Endothelial cell of umbilical vein (primary cell): ENCODE measurements at regions not wholly inside any gene's neighbourhood (a gene's known extent, or its start where the extent isn't known, plus 50 kb on each side); places are given as distances from the start of the nearest gene placed in this dataset.

Source experiments
- BruUV-seq: library from RNA; stranded (reverse); fragments of 400-500 nt; replicated peaks from 2 replicates; lab custom pipeline; 2021; lab: Mats Ljungman, UMichigan
- CTCF ChIA-PET: fragments of 300-600, 350-600 bp; sonication (Branson Sonifier 250); formaldehyde crosslinking; loops from one replicate; lab custom pipeline; 2021; ENCODE audit warnings: antibody characterized with exemption, inconsistent platforms; lab: Charles Lee
- POLR2A ChIA-PET: fragments of 300-600, 350-600 bp; sonication (Branson Sonifier 250); formaldehyde crosslinking; loops from one replicate; lab custom pipeline; 2021; ENCODE audit warnings: antibody characterized with exemption, inconsistent platforms; lab: Charles Lee
- DNase-seq: peaks from one replicate; pipeline ENCODE4 v3.0.0-alpha.2; 2011; ENCODE audit warnings: low read depth, low spot score
- FAIRE-seq: peaks from 2 replicates; lab custom pipeline; 2011; peaks lifted over from hg19 to GRCh38; lab: Jason Lieb, UNC
- H2AFZ ChIP-seq: 2 replicates; pipeline ENCODE4 v1.6.0; 2012; ENCODE audit warnings: low read depth, low read length, control low read depth, inconsistent platforms
- H3K27ac ChIP-seq: 2 replicates; pipeline ENCODE4 v1.5.1; 2011; ENCODE audit warnings: low read depth, mild to moderate bottlenecking, control low read depth, low read length, moderate library complexity; ENCODE audit not compliant: insufficient read depth
- H3K27me3 ChIP-seq, 2 experiments: 2 replicates each; pipeline versions ENCODE4 v1.6.0 to v1.6.1; 2011; ENCODE audit warnings: low read length in 2 of 2, mixed read lengths in 1 of 2; ENCODE audit not compliant: control insufficient read depth in 2 of 2, insufficient read depth in 2 of 2
- H3K36me3 ChIP-seq, 2 experiments: 2 replicates in 1 of 2; 3 replicates in 1 of 2; pipeline ENCODE4 v1.5.1; 2011; ENCODE audit warnings: low read length in 2 of 2, mild to moderate bottlenecking in 1 of 2, moderate library complexity in 1 of 2; ENCODE audit not compliant: control insufficient read depth in 2 of 2, insufficient read depth in 2 of 2; ENCODE audit errors: extremely low read depth in 1 of 2
- H3K4me1 ChIP-seq: 3 replicates; pipeline ENCODE4 v1.5.1; 2011; ENCODE audit warnings: mild to moderate bottlenecking, low read length; ENCODE audit not compliant: control insufficient read depth, insufficient read depth; ENCODE audit errors: extremely low read depth
- H3K4me2 ChIP-seq: 2 replicates; pipeline ENCODE4 v1.6.1; 2011; ENCODE audit warnings: low read length, control low read depth, mixed read lengths; ENCODE audit not compliant: insufficient read depth
- H3K4me3 ChIP-seq, 3 experiments: fragments of 200-600 bp in 1 of 3; sonication (generic), shearing (Covaris generic) in 1 of 3; replicated peaks in 1 of 3; 2 replicates each; pipeline ENCODE4 v1.5.1; 2011 to 2016; ENCODE audit warnings: control low read depth in 3 of 3, low read length in 3 of 3, mild to moderate bottlenecking in 2 of 3, inconsistent platforms in 1 of 3, low read depth in 1 of 3, moderate library complexity in 1 of 3; ENCODE audit not compliant: insufficient read depth in 1 of 3
- H3K79me2 ChIP-seq: 2 replicates; pipeline ENCODE4 v1.6.0; 2012; ENCODE audit warnings: low read length, inconsistent platforms; ENCODE audit not compliant: control insufficient read depth, insufficient read depth
- H3K9ac ChIP-seq: replicated peaks from 2 replicates; pipeline ENCODE3; 2011; ENCODE audit warnings: low read length, control low read depth; ENCODE audit not compliant: insufficient read depth; ENCODE audit errors: extremely low read depth
- H3K9me1 ChIP-seq: replicated peaks from 3 replicates; pipeline ENCODE4 v1.6.0; 2011; ENCODE audit warnings: mild to moderate bottlenecking, low read length; ENCODE audit not compliant: control insufficient read depth, insufficient read depth; ENCODE audit errors: extremely low read depth
- H3K9me3 ChIP-seq: replicated peaks from 2 replicates; pipeline ENCODE4 v1.5.1; 2012; ENCODE audit warnings: low read length, inconsistent platforms; ENCODE audit not compliant: control insufficient read depth, insufficient read depth
- H4K20me1 ChIP-seq: replicated peaks from 2 replicates; pipeline ENCODE3; 2011; ENCODE audit warnings: mild to moderate bottlenecking, low read length; ENCODE audit not compliant: control insufficient read depth, insufficient read depth; ENCODE audit errors: extremely low read depth
- EZH2 ChIP-seq: IDR thresholded peaks from 2 replicates; pipeline ENCODE4 v1.6.1; 2012; ENCODE audit warnings: borderline replicate concordance, low read depth, mild to moderate bottlenecking, moderate library complexity, low read length, inconsistent platforms; ENCODE audit not compliant: severe bottlenecking
- FOS ChIP-seq: IDR thresholded peaks from 2 replicates; pipeline ENCODE4 v1.6.1; 2011; ENCODE audit warnings: mild to moderate bottlenecking, low read length, moderate library complexity, borderline replicate concordance; ENCODE audit not compliant: insufficient read depth
- GATA2 ChIP-seq: IDR thresholded peaks from 2 replicates; pipeline ENCODE4 v1.7.0; 2011; ENCODE audit warnings: low read depth, mild to moderate bottlenecking, moderate library complexity, mixed read lengths, low read length; ENCODE audit not compliant: insufficient read length, insufficient read depth
- JUN ChIP-seq: IDR thresholded peaks from 2 replicates; pipeline ENCODE4 v1.6.1; 2011; ENCODE audit warnings: borderline replicate concordance, low read depth; ENCODE audit not compliant: insufficient read length, insufficient read depth
- MAX ChIP-seq: IDR thresholded peaks from 2 replicates; pipeline ENCODE4 v1.6.1; 2011; ENCODE audit not compliant: insufficient read depth, insufficient read length
- MYC ChIP-seq: IDR thresholded peaks from one replicate; pipeline ENCODE4 v1.6.1; 2011; ENCODE audit warnings: mild to moderate bottlenecking, low read depth, low read length
- POLR2A ChIP-seq: IDR thresholded peaks from 2 replicates; pipeline ENCODE4 v1.6.1; 2012; ENCODE audit warnings: low read depth, mild to moderate bottlenecking, control low read depth, low read length
- POLR2AphosphoS5 ChIP-seq: IDR thresholded peaks from 2 replicates; pipeline ENCODE4 v1.6.1; 2012; ENCODE audit warnings: low read depth, mild to moderate bottlenecking, control low read depth, low read length, moderate library complexity; ENCODE audit not compliant: insufficient read depth
- dilution Hi-C: fragments of 300-500 bp; cut with MboI; formaldehyde crosslinking; loops from one replicate; pipeline ENCODE4 v1.15.0; 2019; ENCODE audit warnings: low sequenced_read_pairs; ENCODE audit not compliant: extremely low pct_ligation_motif_present
- intact Hi-C: fragments of 100-400 bp; cut with micrococcal nuclease; formaldehyde crosslinking; loops from one replicate; pipeline ENCODE4 v1.10.0; 2022
- TF ChIP-seq, protein P1 (sequence below), 2 donors: IDR thresholded peaks; 1 replicate in 1 of 2; 2 replicates in 1 of 2; pipeline ENCODE4 v1.5.1; 2011; ENCODE audit warnings: low read length in 2 of 2, mild to moderate bottlenecking in 2 of 2, moderate library complexity in 2 of 2, control low read depth in 1 of 2, inconsistent platforms in 1 of 2, low read depth in 1 of 2; ENCODE audit not compliant: insufficient read depth in 1 of 2; ENCODE audit errors: extremely low read depth in 1 of 2

DNA sequence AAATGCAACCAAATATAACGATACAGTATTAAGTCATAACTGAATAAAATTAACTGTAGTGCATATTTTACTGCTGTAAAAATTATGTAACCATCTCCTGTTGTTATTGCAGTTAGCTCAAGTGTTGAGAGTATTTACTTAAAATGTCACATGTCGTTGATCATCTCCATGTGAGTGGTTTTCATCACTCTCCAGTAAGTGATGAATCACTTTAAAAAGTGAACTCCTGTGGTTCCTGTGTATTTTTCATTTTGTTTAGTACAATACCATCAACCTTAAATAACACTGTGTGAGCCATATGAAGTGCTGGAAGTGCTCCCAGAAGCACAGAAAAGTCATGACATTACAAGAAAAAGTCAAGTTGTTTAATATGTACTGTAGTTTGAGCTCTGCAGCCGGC lies 104.7 kb upstream of the SLCO1B1 start:
- BruUV-seq = no TSS peak
- ChIA-PET POLR2A (no interaction called here), CTCF (no interaction called here)
- Histone ChIP-seq H3K79me2 (no peaks in the 10 kb centered on the region), H3K9me3 (no peaks in the 10 kb centered on the region), H3K4me2 (no peak overlapping the region), H3K9me1 (no peaks in the 10 kb centered on the region), H3K27me3 (no peaks in the 10 kb centered on the region), H3K4me1 (no peaks in the 10 kb centered on the region), H3K4me3 (no peak overlapping the region), H3K9ac (no peak overlapping the region), H2AFZ (no peak overlapping the region), H3K27ac (no peak overlapping the region), H4K20me1 (no peaks in the 10 kb centered on the region), H3K36me3 (no peaks in the 10 kb centered on the region)
- FAIRE-seq (no peak), DNase-seq (no peak)
- dilution Hi-C loops (no loop called here), intact Hi-C loops (no loop called here)
- TF ChIP-seq EZH2 = no peak
- TF ChIP-seq FOS = no peak
- TF ChIP-seq POLR2AphosphoS5 = no peak
- TF ChIP-seq, protein P1, sequence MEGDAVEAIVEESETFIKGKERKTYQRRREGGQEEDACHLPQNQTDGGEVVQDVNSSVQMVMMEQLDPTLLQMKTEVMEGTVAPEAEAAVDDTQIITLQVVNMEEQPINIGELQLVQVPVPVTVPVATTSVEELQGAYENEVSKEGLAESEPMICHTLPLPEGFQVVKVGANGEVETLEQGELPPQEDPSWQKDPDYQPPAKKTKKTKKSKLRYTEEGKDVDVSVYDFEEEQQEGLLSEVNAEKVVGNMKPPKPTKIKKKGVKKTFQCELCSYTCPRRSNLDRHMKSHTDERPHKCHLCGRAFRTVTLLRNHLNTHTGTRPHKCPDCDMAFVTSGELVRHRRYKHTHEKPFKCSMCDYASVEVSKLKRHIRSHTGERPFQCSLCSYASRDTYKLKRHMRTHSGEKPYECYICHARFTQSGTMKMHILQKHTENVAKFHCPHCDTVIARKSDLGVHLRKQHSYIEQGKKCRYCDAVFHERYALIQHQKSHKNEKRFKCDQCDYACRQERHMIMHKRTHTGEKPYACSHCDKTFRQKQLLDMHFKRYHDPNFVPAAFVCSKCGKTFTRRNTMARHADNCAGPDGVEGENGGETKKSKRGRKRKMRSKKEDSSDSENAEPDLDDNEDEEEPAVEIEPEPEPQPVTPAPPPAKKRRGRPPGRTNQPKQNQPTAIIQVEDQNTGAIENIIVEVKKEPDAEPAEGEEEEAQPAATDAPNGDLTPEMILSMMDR (IDR thresholded peaks at IDR 0.05; ENCODE audit: extremely low read depth in 1 of 2, insufficient read depth in 1 of 2, low read depth in 1 of 2, low read length in 2 of 2) = no peak
- TF ChIP-seq JUN = no peak
- no peak for TF ChIP-seq GATA2
- TF ChIP-seq POLR2A = no peak
- no peak for TF ChIP-seq MYC
- no peak for TF ChIP-seq MAX
